HG02884 (cell line): ENCODE measurements at regions not wholly inside any gene's neighbourhood (a gene's known extent, or its start where the extent isn't known, plus 50 kb on each side); places are given as distances from the start of the nearest gene placed in this dataset.

Source experiments
- ATAC-seq: cut with Tn5 transposase; IDR thresholded peaks from one replicate; pipeline ENCODE4 v1.9.1; 2021; ENCODE audit warnings: mild to moderate bottlenecking, moderate library complexity; ENCODE audit not compliant: unreplicated experiment

GRCh38 chr15:26378304-26378703 is 394.6 kb downstream of the GABRB3 start:
- no peak for ATAC-seq

- no peak for ATAC-seq
These were observed 396.6 kb downstream of the GABRB3 start for GRCh38 chr15:26376243-26376642.

GRCh38 chr15:26374806-26375205 is 398.1 kb downstream of the GABRB3 start:
- no peak for ATAC-seq

DNA sequence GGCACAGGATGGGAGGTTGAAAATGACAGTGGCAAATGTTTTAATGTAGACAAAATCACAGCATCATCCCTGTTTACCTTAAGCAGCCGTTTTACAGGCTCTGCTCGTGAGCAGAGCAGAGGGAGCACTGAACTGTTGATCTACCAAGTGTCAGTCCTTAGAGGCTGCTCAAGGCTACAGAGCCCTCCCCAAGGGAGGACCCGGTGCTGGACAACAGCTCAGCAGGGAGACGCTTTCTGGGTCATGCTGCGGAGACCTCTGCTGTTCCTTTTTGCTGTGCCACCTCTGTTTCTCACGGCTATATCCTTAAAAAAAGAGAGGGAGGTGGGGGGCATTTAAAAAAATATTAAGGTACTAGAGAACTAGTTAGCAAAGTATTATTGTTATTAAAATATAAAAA is 400.2 kb downstream of the GABRB3 start:
- ATAC-seq, result no peak

- no peak for ATAC-seq
These were observed 407.8 kb downstream of the GABRB3 start for GRCh38 chr15:26365077-26365476.

DNA sequence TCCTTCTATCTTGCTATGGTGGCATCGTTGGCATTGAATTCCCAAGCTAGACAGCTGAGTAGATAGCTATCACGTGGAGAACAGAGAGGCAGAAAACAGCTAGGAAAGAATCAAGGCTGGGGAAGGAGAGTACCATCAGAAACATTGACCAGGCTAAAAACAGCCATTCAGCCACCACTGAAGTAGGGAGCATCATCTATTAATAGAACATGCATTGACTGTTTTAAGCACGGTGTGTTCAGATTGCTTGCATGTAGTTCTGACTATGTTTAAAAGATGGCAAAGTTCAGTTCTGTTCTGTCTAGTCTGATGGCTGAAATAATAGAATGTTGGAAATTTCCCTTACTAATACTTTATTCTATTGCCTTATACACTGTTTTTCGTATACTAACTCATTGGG is 413.0 kb downstream of the GABRB3 start:
- ATAC-seq, result no peak

- ATAC-seq, result no peak
These were observed 414.2 kb downstream of the GABRB3 start for GRCh38 chr15:26358708-26359107.

DNA sequence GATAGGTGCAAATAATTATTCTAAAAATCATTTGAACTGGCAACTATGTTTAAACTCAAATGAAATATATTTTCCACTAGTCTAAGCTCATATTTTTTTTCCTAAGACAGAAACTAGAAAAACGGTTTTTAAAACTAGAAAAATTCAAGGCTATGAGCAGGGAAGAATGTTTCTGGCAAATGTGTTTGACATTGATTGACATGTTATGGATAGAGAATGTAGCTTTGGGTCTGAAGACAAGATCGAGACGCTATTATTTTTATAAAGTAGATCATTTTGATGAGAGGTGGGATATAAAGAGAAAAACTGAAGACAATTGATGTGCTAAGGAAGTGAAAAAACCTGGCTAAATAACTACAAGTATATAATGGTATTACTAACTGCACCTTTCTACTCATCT is 415.2 kb downstream of the GABRB3 start:
- no peak for ATAC-seq

- ATAC-seq, result no peak
These were observed 417.3 kb downstream of the GABRB3 start for GRCh38 chr15:26355472-26356074.

GRCh38 chr15:26352909-26353308 is 420.0 kb downstream of the GABRB3 start:
- no peak for ATAC-seq

GRCh38 chr15:26352406-26352805 is 420.5 kb downstream of the GABRB3 start:
- ATAC-seq, result no peak

GRCh38 chr15:26325495-26325894 is 447.4 kb downstream of the GABRB3 start:
- no peak for ATAC-seq

- no peak for ATAC-seq
These were observed 449.3 kb downstream of the GABRB3 start for GRCh38 chr15:26323566-26323965.

- ATAC-seq, result no peak
These were observed 454.2 kb downstream of the GABRB3 start for GRCh38 chr15:26318689-26319088.

GRCh38 chr15:26314577-26314976 is 451.4 kb upstream of the ATP10A start:
- ATAC-seq, result no peak

DNA sequence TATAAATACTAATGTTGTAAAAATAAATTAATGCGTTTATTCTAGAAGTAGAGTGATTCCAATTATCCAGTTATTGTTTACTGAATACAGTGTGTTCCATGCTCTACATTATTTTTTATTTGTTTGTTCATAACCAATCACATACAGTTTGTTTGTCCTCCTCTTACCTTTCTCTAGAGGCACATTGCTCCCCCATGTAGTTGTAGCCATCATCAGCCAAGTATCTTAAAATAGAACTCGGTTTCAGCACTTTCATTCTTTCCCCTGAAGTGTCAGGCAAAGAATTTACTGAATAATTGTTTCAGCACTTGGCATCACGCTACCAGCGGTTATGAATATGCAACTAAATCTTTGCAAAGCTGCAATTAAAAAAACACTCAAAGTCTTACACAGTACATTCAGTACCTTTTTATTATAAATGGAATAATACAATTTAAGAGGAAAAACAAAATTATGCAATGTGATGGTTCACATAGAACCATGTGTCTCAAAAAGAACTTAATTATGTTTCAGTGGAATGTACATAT is 448.6 kb upstream of the ATP10A start:
- ATAC-seq, result no peak

DNA sequence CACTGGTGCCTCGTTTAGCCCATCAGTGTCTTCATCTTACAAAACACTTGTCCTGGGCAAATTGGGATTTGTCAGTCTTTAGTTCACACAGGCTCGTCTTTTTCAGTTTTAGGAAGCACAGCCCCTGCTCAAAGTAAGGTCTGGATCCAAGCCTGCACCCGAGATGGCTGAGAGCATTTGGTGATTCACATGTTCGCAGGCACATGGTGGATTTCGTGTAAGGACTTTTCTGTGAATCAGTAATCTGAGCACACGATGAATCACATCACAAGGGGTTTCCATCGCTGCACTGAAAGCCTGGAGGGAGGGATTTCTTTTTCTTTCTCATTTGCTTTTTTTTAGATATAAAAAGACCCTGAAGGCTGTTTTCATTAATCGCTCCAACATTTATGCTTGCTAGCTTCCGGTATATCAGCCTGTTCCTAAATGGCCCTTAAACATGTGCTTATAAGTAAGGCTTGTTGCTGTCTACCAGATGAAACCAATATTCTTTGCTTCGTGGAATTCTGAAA is 435.6 kb upstream of the ATP10A start:
- no peak for ATAC-seq

DNA sequence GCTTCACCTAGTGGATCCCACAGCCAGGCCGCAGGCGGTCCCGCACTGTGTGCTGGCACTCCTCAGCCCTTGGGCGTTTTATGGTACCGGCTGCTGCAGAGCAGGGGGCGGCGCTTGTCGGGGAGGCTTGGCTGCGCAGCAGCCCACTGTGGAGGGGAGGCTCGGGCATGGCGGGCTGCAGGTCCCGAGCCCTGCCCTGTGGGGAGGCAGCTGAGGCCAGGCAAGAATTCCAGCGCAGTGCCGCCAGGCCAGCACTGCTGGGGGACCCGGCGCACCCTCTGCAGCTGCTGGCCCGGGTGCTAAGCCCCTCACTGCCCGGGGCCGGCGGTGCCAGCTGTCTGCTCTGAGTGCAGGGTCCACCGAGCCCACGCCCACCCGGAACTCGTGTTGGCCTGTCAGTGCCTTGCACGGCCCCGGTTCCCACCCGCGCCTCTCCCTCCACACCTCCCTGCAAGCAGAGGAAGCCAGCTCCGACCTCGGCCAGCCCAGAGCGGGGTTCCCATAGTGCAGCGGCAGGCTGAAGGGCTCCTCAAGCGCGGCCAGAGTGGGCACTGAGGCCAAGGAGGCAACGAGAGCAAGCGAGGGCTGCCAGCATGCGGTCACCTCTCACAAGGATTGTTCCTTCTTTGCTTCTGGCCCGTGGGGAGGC is 435.0 kb upstream of the ATP10A start:
- ATAC-seq, result no peak

GRCh38 chr15:26295336-26296085 is 432.4 kb upstream of the ATP10A start:
- ATAC-seq, result no peak

DNA sequence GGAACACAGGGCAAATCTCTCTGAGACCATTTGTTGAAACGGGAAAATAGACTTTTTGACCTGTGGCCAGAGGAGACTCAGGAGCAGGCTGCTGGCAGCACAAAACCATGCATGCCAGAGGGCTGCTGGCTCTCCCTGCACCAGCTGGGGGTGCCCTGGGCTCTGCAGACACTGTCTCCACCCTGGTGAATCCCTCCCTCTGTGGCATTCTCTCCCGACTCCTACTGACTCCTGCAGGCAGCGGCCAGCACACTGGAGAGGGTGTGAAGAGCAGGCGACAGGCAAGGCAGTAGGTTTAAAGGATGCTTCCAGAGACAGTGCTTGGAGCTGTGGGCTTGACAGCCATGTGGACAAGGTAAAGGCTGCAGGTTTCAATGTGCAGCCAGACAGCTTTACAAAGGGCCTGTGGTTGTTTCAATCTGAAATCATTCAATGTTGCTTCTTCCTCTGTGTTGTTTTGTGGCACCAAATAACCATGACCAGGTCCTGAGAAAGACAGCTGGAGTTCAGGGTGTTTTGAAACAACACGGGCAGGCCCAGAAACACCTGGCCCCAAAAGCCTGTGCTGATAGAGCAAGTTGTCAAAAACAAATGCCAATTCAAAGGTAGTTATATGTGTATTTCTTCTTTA is 431.0 kb upstream of the ATP10A start:
- no peak for ATAC-seq

DNA sequence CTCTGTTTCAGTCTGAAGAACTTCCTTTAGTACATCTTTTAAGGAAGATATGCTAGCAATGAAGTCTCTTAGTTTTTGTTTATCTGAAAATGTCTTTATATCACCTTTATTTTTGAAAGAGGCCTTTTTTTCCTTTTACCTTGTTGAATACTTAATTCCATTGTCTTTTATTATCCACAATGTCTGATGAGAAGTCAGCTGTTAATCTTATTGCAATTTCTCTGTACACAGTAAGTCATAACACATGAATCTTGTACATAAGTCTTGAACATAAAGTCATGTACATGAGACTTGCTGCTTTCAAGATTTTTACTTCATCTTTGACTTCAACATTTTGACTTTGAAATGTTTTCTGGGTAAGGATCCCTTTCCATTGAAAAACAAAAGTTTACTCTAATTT is 424.3 kb upstream of the ATP10A start:
- no peak for ATAC-seq
